Panc1 (cell line): ENCODE measurements at regions not wholly inside any gene's neighbourhood (a gene's known extent, or its start where the extent isn't known, plus 50 kb on each side); places are given as distances from the start of the nearest gene placed in this dataset.

Experiments used
- ATAC-seq: fragments of 200-7000 bp; cut with Tn5 transposase; 2 replicates; pipeline ENCODE4 v1.9.1; 2020; ENCODE audit warnings: mild to moderate bottlenecking, moderate library complexity
- BruUV-seq: library from RNA; stranded (reverse); fragments of 400-500 nt; replicated peaks from 2 replicates; lab custom pipeline; 2021; lab: Mats Ljungman, UMichigan
- CTCF ChIA-PET: fragments of 300-600 bp; sonication (Branson Sonifier 250); formaldehyde crosslinking; loops from one replicate; lab custom pipeline; 2022; ENCODE audit warnings: antibody characterized with exemption; lab: Charles Lee
- POLR2A ChIA-PET: fragments of 300-600 bp; sonication (Branson Sonifier 250); formaldehyde crosslinking; loops from one replicate; lab custom pipeline; 2022; ENCODE audit warnings: antibody characterized with exemption; lab: Charles Lee
- DNase-seq: peaks from one replicate; pipeline ENCODE4 v3.0.0-alpha.2; 2010; ENCODE audit warnings: low read depth, low spot score
- H3K27ac ChIP-seq: 2 replicates; pipeline ENCODE4 v1.5.1; 2011; ENCODE audit warnings: mild to moderate bottlenecking, low read length, inconsistent platforms
- H3K27me3 ChIP-seq: fragments of 200-500 bp; sonication (Bioruptor generic); 2 replicates; pipeline ENCODE4 v1.6.0; 2014; ENCODE audit warnings: low read length, inconsistent platforms; ENCODE audit not compliant: control insufficient read depth, insufficient read depth
- H3K36me3 ChIP-seq: fragments of 200-500 bp; sonication (Bioruptor generic); 2 replicates; pipeline ENCODE4 v1.5.1; 2014; ENCODE audit warnings: inconsistent platforms, mild to moderate bottlenecking, low read length, moderate library complexity; ENCODE audit not compliant: control insufficient read depth, insufficient read depth
- H3K4me1 ChIP-seq: 2 replicates; pipeline ENCODE4 v1.5.1; 2011; ENCODE audit warnings: inconsistent platforms, mild to moderate bottlenecking, low read length, moderate library complexity; ENCODE audit not compliant: control insufficient read depth, insufficient read depth
- H3K4me3 ChIP-seq, 2 experiments: 2 replicates each; pipeline ENCODE4 v1.5.1; 2011 to 2012; ENCODE audit warnings: low read depth in 2 of 2, low read length in 2 of 2, mild to moderate bottlenecking in 2 of 2, inconsistent platforms in 1 of 2, moderate library complexity in 1 of 2
- H3K9me3 ChIP-seq: fragments of 200-500 bp; sonication (Bioruptor generic); 2 replicates; pipeline ENCODE4 v1.5.1; 2014; ENCODE audit warnings: low read depth, mild to moderate bottlenecking, inconsistent platforms, low read length, moderate library complexity; ENCODE audit not compliant: control insufficient read depth, insufficient read depth
- CTCF ChIP-seq: fragments of 450-650 bp; IDR thresholded peaks from 2 replicates; pipeline ENCODE4 v1.5.1; 2017; ENCODE audit warnings: mild to moderate bottlenecking
- POLR2AphosphoS5 ChIP-seq: IDR thresholded peaks from 2 replicates; pipeline ENCODE4 v1.6.1; 2012; ENCODE audit warnings: mild to moderate bottlenecking, low read depth, low read length, moderate library complexity
- REST ChIP-seq, 2 experiments: IDR thresholded peaks; 2 replicates each; pipeline ENCODE4 v1.6.1; 2011 to 2012; ENCODE audit warnings: low read depth in 2 of 2, control low read depth in 1 of 2, low read length in 1 of 2, mild to moderate bottlenecking in 1 of 2, moderate library complexity in 1 of 2; ENCODE audit not compliant: insufficient read depth in 1 of 2
- SIN3A ChIP-seq: IDR thresholded peaks from 2 replicates; pipeline ENCODE4 v1.6.1; 2012; ENCODE audit warnings: low read depth, mild to moderate bottlenecking, low read length, moderate library complexity, borderline replicate concordance; ENCODE audit not compliant: insufficient read depth
- TCF7L2 ChIP-seq: IDR thresholded peaks from 2 replicates; pipeline ENCODE4 v1.6.1; 2011; ENCODE audit warnings: mild to moderate bottlenecking, low read depth, low read length, inconsistent platforms
- in situ Hi-C: cut with HindIII; loops from 2 replicates; pipeline ENCODE4 v1.10.0; 2016; ENCODE audit warnings: low sequenced_read_pairs, low pct_unique_long_range_greater_than_20kb
- intact Hi-C: fragments of 100-400 bp; cut with micrococcal nuclease; formaldehyde crosslinking; loops from one replicate; pipeline ENCODE4 v1.10.0; 2022; ENCODE audit not compliant: unreplicated experiment

DNA sequence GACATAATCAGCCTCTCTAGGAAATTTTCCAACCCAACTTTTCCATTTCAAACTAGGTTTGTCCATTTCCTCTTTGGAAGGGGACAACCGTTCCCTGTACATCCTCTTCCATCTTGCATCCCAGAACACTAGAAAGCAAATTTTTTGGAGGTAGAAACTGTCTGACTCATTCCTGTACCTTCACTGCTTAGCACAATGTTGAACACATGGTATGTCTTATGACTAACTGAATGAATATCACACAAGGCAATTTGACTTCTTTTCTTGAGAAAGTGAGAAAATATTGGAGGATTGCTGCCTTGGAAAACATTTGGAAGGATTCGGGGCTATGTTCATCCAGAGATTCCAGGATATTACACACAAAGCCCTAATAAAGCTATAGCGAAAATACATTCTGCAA, 289.1 kb downstream of the FGFR2 start:
- Histone ChIP-seq H3K27me3 (no peaks in the 10 kb centered on the region), H3K9me3 (no peaks in the 10 kb centered on the region), H3K4me1 (no peaks in the 10 kb centered on the region), H3K27ac (no peak overlapping the region), H3K36me3 (no peaks in the 10 kb centered on the region), H3K4me3 (no peak overlapping the region)
- TF ChIP-seq TCF7L2 (no peak), CTCF (no peak), POLR2AphosphoS5 (no peak), SIN3A (no peak), REST (IDR thresholded peaks at IDR 0.05; ENCODE audit: insufficient read depth in 1 of 2, low read depth in 2 of 2, low read length in 1 of 2) (no peak)
- no TSS peak for BruUV-seq
- CTCF ChIA-PET: no interaction called here
- intact Hi-C loops (no loop called here), in situ Hi-C loops (no loop called here)
- ATAC-seq (no peak), DNase-seq (no peak)
- POLR2A ChIA-PET: no interaction called here

DNA sequence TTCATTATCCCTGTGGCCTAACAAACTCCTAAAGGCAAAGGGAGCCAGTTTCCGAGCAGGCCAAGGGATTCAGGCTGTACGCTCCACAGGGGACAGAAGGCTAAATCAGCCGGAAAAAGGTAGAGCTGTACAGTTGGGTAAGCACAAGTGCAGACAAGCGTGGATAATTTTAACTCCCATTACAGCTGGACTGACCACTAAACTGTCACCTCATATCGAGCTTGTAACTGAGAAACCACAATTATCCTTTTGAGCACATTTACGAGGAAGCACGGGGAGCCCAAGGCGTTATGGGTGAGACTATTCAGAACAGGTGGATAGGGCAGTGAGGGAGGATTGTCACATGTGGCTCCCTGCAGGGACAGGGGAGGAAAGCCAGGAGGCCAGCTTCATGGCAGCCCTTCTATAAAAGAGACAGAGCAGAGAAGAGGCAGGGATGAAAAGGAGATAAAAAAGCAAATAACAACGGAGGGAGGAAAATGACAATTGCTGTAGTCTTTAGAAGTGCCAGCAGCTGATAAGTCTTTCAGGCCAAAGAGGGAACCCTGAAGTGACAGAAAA, 288.0 kb downstream of the FGFR2 start:
- H3K4me1 ChIP-seq: no peaks in the 10 kb centered on the region
- in situ Hi-C loops (no loop called here), intact Hi-C loops (no loop called here)
- CTCF ChIA-PET: no interaction called here
- no peak overlapping the region for H3K27ac ChIP-seq
- no TSS peak for BruUV-seq
- no peaks in the 10 kb centered on the region for H3K36me3 ChIP-seq
- H3K4me3 ChIP-seq: no peak overlapping the region
- no peak for TF ChIP-seq CTCF
- no peak for TF ChIP-seq SIN3A
- TF ChIP-seq TCF7L2: no peak
- TF ChIP-seq REST (IDR thresholded peaks at IDR 0.05; ENCODE audit: insufficient read depth in 1 of 2, low read depth in 2 of 2, low read length in 1 of 2): no peak
- no peak for TF ChIP-seq POLR2AphosphoS5
- no peaks in the 10 kb centered on the region for H3K9me3 ChIP-seq
- ATAC-seq (peak; percentile 71; the same call in 1 of the 2 replicates), DNase-seq (no peak)
- POLR2A ChIA-PET: no interaction called here
- H3K27me3 ChIP-seq: no peaks in the 10 kb centered on the region
